ENCODE measurements at regions not wholly inside any gene's neighbourhood (a gene's known extent, or its start where the extent isn't known, plus 50 kb on each side); places are given as distances from the start of the nearest gene placed in this dataset.
"Not testable (repeated sequence)": the region's sequence is repeated elsewhere in the genome, so short reads cannot be mapped to it uniquely, and the experiment has no call there.

DNA sequence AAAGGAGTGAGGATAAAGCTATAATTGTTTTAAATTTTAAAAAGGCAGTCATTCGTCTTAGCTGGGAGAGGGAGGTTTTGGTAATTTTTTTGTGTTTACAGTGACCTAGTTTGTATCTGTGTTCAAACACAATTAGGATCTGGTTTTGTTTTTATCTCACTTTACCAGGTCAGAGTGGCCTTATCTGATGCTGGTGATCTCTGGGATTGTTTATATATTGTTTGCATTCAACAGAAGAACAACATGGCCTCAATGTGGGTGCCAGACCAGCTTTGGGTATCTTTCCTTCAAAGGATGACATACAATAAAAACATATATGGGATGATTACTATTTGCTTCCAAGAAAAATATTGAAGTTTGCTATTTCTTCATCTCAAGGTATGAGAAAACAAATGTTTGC lies 272.2 kb upstream of the UGT8 start:
- CTCF ChIA-PET (ENCODE audit: unreplicated experiment) = no interaction called here

DNA sequence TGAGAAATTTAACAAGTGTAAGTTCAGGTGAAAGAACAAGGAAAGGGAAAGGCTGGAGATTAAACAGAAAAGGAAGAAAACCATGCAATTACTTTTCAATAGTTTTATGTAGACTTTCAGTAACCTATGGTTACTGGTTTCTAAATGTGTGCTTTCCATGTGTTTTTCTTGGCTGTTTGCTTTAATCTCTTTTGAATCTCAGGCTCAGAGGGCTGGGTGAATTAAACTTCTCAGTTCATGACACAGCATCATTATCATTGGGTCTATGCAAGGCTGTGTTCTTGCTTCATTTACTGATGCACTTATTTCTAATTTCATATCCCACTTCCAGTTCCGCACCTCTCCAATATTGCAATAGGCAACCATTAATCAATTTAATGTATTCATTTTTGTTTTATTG lies 266.5 kb upstream of the UGT8 start:
- BruUV-seq (replicated peaks) = no TSS peak
- no peaks in the 10 kb centered on the region for H4K20me1 ChIP-seq (ENCODE audit: insufficient read depth, low read length)
- intact Hi-C loops (cut with micrococcal nuclease; ENCODE audit: unreplicated experiment) = no loop called here

More for the DNA sequence above, 272.2 kb upstream of the UGT8 start:
- no peaks in the 10 kb centered on the region for H3K36me3 ChIP-seq (ENCODE audit: insufficient read depth, low read length)
- DNase-seq (ENCODE audit: low spot score) = no peak
- H3K4me2 ChIP-seq (ENCODE audit: low read length) = no peak overlapping the region
- H3K9me3 ChIP-seq (ENCODE audit: low read length) = no peaks in the 10 kb centered on the region
- H3K4me3 ChIP-seq (ENCODE audit: low read depth, low read length, poor library complexity, severe bottlenecking) = no peak overlapping the region
- H2AFZ ChIP-seq (ENCODE audit: low read length) = no peak overlapping the region
- intact Hi-C loops (cut with micrococcal nuclease; ENCODE audit: unreplicated experiment) = no loop called here
- BruUV-seq (replicated peaks) = no TSS peak
- no peaks in the 10 kb centered on the region for H3K9me2 ChIP-seq (ENCODE audit: insufficient read depth, low read length)
- TF ChIP-seq, protein P1, sequence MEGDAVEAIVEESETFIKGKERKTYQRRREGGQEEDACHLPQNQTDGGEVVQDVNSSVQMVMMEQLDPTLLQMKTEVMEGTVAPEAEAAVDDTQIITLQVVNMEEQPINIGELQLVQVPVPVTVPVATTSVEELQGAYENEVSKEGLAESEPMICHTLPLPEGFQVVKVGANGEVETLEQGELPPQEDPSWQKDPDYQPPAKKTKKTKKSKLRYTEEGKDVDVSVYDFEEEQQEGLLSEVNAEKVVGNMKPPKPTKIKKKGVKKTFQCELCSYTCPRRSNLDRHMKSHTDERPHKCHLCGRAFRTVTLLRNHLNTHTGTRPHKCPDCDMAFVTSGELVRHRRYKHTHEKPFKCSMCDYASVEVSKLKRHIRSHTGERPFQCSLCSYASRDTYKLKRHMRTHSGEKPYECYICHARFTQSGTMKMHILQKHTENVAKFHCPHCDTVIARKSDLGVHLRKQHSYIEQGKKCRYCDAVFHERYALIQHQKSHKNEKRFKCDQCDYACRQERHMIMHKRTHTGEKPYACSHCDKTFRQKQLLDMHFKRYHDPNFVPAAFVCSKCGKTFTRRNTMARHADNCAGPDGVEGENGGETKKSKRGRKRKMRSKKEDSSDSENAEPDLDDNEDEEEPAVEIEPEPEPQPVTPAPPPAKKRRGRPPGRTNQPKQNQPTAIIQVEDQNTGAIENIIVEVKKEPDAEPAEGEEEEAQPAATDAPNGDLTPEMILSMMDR (conservative IDR thresholded peaks at IDR 0.05; ENCODE audit: low read length) = no peak
- no peak for TF ChIP-seq EZH2phosphoT487 (IDR thresholded peaks at IDR 0.05; ENCODE audit: borderline replicate concordance, low read depth, low read length)
- H3K27ac ChIP-seq (ENCODE audit: low read depth, low read length, poor library complexity, severe bottlenecking) = no peak overlapping the region
- no peaks in the 10 kb centered on the region for H4K20me1 ChIP-seq (ENCODE audit: insufficient read depth, low read length)
- H3K79me2 ChIP-seq (ENCODE audit: insufficient read depth, low read depth, low read length) = no peaks in the 10 kb centered on the region
- no peaks in the 10 kb centered on the region for H3K4me1 ChIP-seq (ENCODE audit: insufficient read depth, low read length, poor library complexity, severe bottlenecking)
- POLR2A ChIA-PET = interaction anchor here (0.6 kb wide), 1 partner anchor 314 kb away, joined by 3 read pairs; no protein-coding TSS in a partner anchor

DNA sequence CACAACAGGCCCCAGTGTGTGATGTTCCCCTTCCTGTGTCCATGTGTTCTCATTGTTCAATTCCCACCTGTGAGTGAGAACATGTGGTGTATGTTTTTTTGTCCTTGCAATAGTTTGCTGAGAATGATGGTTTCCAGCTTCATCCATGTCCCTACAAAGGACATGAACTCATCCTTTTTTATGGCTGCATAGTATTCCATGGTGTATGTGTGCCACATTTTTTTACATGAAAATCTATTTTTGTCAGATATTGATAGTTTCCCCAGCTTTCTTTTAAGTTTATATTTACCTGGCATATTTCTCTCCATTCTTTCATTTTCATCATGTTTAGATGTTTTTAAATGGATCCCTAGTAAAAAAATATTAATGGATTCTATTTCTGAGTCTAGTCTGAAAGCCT lies 264.2 kb upstream of the UGT8 start:
- H3K4me3 ChIP-seq (ENCODE audit: low read depth, low read length, poor library complexity, severe bottlenecking); H3K4me1 ChIP-seq (ENCODE audit: insufficient read depth, low read length, poor library complexity, severe bottlenecking); H3K36me3 ChIP-seq (ENCODE audit: insufficient read depth, low read length); BruUV-seq (replicated peaks); intact Hi-C loops (cut with micrococcal nuclease; ENCODE audit: unreplicated experiment); H3K79me2 ChIP-seq (ENCODE audit: insufficient read depth, low read depth, low read length); H3K4me2 ChIP-seq (ENCODE audit: low read length); H2AFZ ChIP-seq (ENCODE audit: low read length); H3K9me3 ChIP-seq (ENCODE audit: low read length); H3K27ac ChIP-seq (ENCODE audit: low read depth, low read length, poor library complexity, severe bottlenecking); H4K20me1 ChIP-seq (ENCODE audit: insufficient read depth, low read length); DNase-seq (ENCODE audit: low spot score); H3K9me2 ChIP-seq (ENCODE audit: insufficient read depth, low read length); CTCF ChIA-PET (ENCODE audit: unreplicated experiment); POLR2A ChIA-PET: not testable (repeated sequence)

More for the DNA sequence above, 266.5 kb upstream of the UGT8 start:
- Histone ChIP-seq H3K4me2 (ENCODE audit: low read length) (no peak overlapping the region), H3K27ac (ENCODE audit: low read depth, low read length, poor library complexity, severe bottlenecking) (no peak overlapping the region), H3K36me3 (ENCODE audit: insufficient read depth, low read length) (no peaks in the 10 kb centered on the region), H3K9me3 (ENCODE audit: low read length) (no peaks in the 10 kb centered on the region), H3K4me1 (ENCODE audit: insufficient read depth, low read length, poor library complexity, severe bottlenecking) (no peaks in the 10 kb centered on the region), H3K4me3 (ENCODE audit: low read depth, low read length, poor library complexity, severe bottlenecking) (no peak overlapping the region), H3K79me2 (ENCODE audit: insufficient read depth, low read depth, low read length) (no peaks in the 10 kb centered on the region), H3K9me2 (ENCODE audit: insufficient read depth, low read length) (no peaks in the 10 kb centered on the region), H2AFZ (ENCODE audit: low read length) (no peak overlapping the region)
- TF ChIP-seq EZH2phosphoT487 (IDR thresholded peaks at IDR 0.05; ENCODE audit: borderline replicate concordance, low read depth, low read length) = no peak
- TF ChIP-seq, protein P1 (conservative IDR thresholded peaks at IDR 0.05; ENCODE audit: low read length) = no peak
- no peak for DNase-seq (ENCODE audit: low spot score)
- POLR2A ChIA-PET = no interaction called here
- CTCF ChIA-PET (ENCODE audit: unreplicated experiment) = no interaction called here

Measured in OCI-LY7 (cell line).